OCI-LY7 (cell line): ENCODE measurements at regions not wholly inside any gene's neighbourhood (a gene's known extent, or its start where the extent isn't known, plus 50 kb on each side); places are given as distances from the start of the nearest gene placed in this dataset.

ENCODE experiments used
- BruUV-seq: library from RNA; stranded (reverse); fragments of 400-500 nt; replicated peaks from 2 replicates; lab custom pipeline; 2021; lab: Mats Ljungman, UMichigan
- CTCF ChIA-PET: fragments of 300-600 bp; sonication (Branson Sonifier 250); formaldehyde crosslinking; loops from one replicate; lab custom pipeline; 2022; ENCODE audit warnings: antibody characterized with exemption; ENCODE audit not compliant: unreplicated experiment; lab: Charles Lee
- POLR2A ChIA-PET: fragments of 300-600 bp; sonication (Branson Sonifier 250); formaldehyde crosslinking; loops from one replicate; lab custom pipeline; 2022; ENCODE audit warnings: antibody characterized with exemption; lab: Charles Lee
- DNase-seq: peaks from one replicate; pipeline ENCODE4 v3.0.0-alpha.2; 2015; ENCODE audit warnings: low spot score
- H2AFZ ChIP-seq: fragments of 200-600 bp; sonication (generic), shearing (Covaris generic); 2 replicates; pipeline ENCODE4 v1.6.1; 2014; ENCODE audit warnings: mild to moderate bottlenecking, antibody characterized with exemption, low read length, moderate library complexity
- H3K27ac ChIP-seq: fragments of 200-600 bp; sonication (generic); 2 replicates; pipeline ENCODE4 v1.5.1; 2014; ENCODE audit warnings: mixed run types, low read depth, mild to moderate bottlenecking, moderate library complexity, low read length, inconsistent platforms; ENCODE audit not compliant: poor library complexity, severe bottlenecking
- H3K36me3 ChIP-seq: fragments of 200-600 bp; sonication (generic); 2 replicates; pipeline ENCODE4 v1.6.1; 2014; ENCODE audit warnings: mild to moderate bottlenecking, antibody characterized with exemption, low read length, moderate library complexity, mixed read lengths; ENCODE audit not compliant: insufficient read depth
- H3K4me1 ChIP-seq: fragments of 200-600 bp; sonication (generic); 2 replicates; pipeline ENCODE4 v1.5.1; 2014; ENCODE audit warnings: mild to moderate bottlenecking, low read length; ENCODE audit not compliant: insufficient read depth, poor library complexity, severe bottlenecking
- H3K4me2 ChIP-seq: fragments of 200-600 bp; sonication (generic); 2 replicates; pipeline ENCODE4 v1.6.1; 2014; ENCODE audit warnings: mild to moderate bottlenecking, low read length
- H3K4me3 ChIP-seq: fragments of 200-600 bp; sonication (generic); 2 replicates; pipeline ENCODE4 v1.5.1; 2014; ENCODE audit warnings: mild to moderate bottlenecking, low read depth, low read length; ENCODE audit not compliant: poor library complexity, severe bottlenecking
- H3K79me2 ChIP-seq: fragments of 200-600 bp; sonication (generic); 2 replicates; pipeline ENCODE4 v1.6.1; 2016; ENCODE audit warnings: low read depth, mild to moderate bottlenecking, low read length, moderate library complexity, mixed read lengths; ENCODE audit not compliant: insufficient read depth
- H3K9me2 ChIP-seq: fragments of 200-600 bp; sonication (generic); 2 replicates; pipeline ENCODE4 v1.6.1; 2016; ENCODE audit warnings: mild to moderate bottlenecking, low read length, mixed read lengths; ENCODE audit not compliant: insufficient read depth
- H3K9me3 ChIP-seq: fragments of 200-600 bp; sonication (generic); 2 replicates; pipeline ENCODE4 v1.6.1; 2014; ENCODE audit warnings: mild to moderate bottlenecking, mixed run types, low read length, mixed read lengths
- H4K20me1 ChIP-seq: fragments of 200-600 bp; sonication (generic); 2 replicates; pipeline ENCODE4 v1.6.1; 2014; ENCODE audit warnings: mild to moderate bottlenecking, antibody characterized with exemption, low read length, moderate library complexity, mixed read lengths; ENCODE audit not compliant: insufficient read depth
- CTCF ChIP-seq: fragments of 200-600 bp; sonication (generic); conservative IDR thresholded peaks from 2 replicates; pipeline ENCODE4 v1.5.1; 2014; ENCODE audit warnings: mild to moderate bottlenecking, antibody characterized with exemption, low read length, moderate library complexity, mixed read lengths
- EZH2phosphoT487 ChIP-seq: fragments of 200-600 bp; sonication (generic); IDR thresholded peaks from 2 replicates; pipeline ENCODE4 v1.6.1; 2018; ENCODE audit warnings: low read depth, borderline replicate concordance, mild to moderate bottlenecking, mixed run types, antibody characterized with exemption, low read length, moderate library complexity, mixed read lengths
- intact Hi-C: fragments of 100-400 bp; cut with micrococcal nuclease; formaldehyde crosslinking; loops from one replicate; pipeline ENCODE4 v1.10.0; 2022; ENCODE audit not compliant: unreplicated experiment

GRCh38 chr4:125985856-125986255, 671.1 kb downstream of the FAT4 start:
- no peaks in the 10 kb centered on the region for H3K36me3 ChIP-seq
- peak overlapping the region; percentile 51; the same call in 1 of the 2 replicates for H2AFZ ChIP-seq
- ChIA-PET POLR2A (interaction anchor here (0.6 kb wide), 3 partner anchors 32 to 931 kb away, joined by 3 read pairs; no protein-coding TSS in a partner anchor), CTCF (no interaction called here)
- no peak overlapping the region for H3K4me3 ChIP-seq
- no peak for DNase-seq
- no peaks in the 10 kb centered on the region for H3K9me3 ChIP-seq
- TF ChIP-seq EZH2phosphoT487 (no peak), CTCF (no peak)
- H3K27ac ChIP-seq, result no peak overlapping the region
- H3K79me2 ChIP-seq, result no peaks in the 10 kb centered on the region
- intact Hi-C loops, result no loop called here
- H3K4me1 ChIP-seq, result no peaks in the 10 kb centered on the region
- H3K4me2 ChIP-seq, result no peak overlapping the region
- no peaks in the 10 kb centered on the region for H4K20me1 ChIP-seq
- no peaks in the 10 kb centered on the region for H3K9me2 ChIP-seq
- BruUV-seq, result no TSS peak

GRCh38 chr4:125986307-125986706, 671.6 kb downstream of the FAT4 start:
- H3K9me3 ChIP-seq, result no peaks in the 10 kb centered on the region
- H3K4me1 ChIP-seq, result no peaks in the 10 kb centered on the region
- no peak overlapping the region for H3K4me3 ChIP-seq
- TF ChIP-seq CTCF (no peak), EZH2phosphoT487 (no peak)
- ChIA-PET CTCF (no interaction called here), POLR2A (interaction anchor here (0.6 kb wide), 3 partner anchors 32 to 931 kb away, joined by 3 read pairs; no protein-coding TSS in a partner anchor)
- no peak overlapping the region for H2AFZ ChIP-seq
- no peaks in the 10 kb centered on the region for H3K9me2 ChIP-seq
- H4K20me1 ChIP-seq, result no peaks in the 10 kb centered on the region
- DNase-seq, result no peak
- no peak overlapping the region for H3K27ac ChIP-seq
- H3K4me2 ChIP-seq, result no peak overlapping the region
- BruUV-seq, result no TSS peak
- no peaks in the 10 kb centered on the region for H3K36me3 ChIP-seq
- H3K79me2 ChIP-seq, result no peaks in the 10 kb centered on the region
- intact Hi-C loops, result no loop called here

- ChIA-PET POLR2A (no interaction called here), CTCF (no interaction called here)
- TF ChIP-seq CTCF (no peak), EZH2phosphoT487 (no peak)
- Histone ChIP-seq H3K27ac (no peak overlapping the region), H2AFZ (no peak overlapping the region), H3K4me1 (no peaks in the 10 kb centered on the region), H4K20me1 (no peaks in the 10 kb centered on the region), H3K9me3 (no peaks in the 10 kb centered on the region), H3K79me2 (no peaks in the 10 kb centered on the region), H3K4me2 (no peak overlapping the region), H3K9me2 (no peaks in the 10 kb centered on the region), H3K4me3 (no peak overlapping the region), H3K36me3 (no peaks in the 10 kb centered on the region)
- DNase-seq, result no peak
- no TSS peak for BruUV-seq
- intact Hi-C loops, result no loop called here
Measured at GRCh38 chr4:125988464-125988863, 673.7 kb downstream of the FAT4 start.
